Activated CD8-positive, alpha-beta T cell treated with anti-CD3 and anti-CD28 coated beads, Interleukin-2, amount 10 ng/mL, durations not matched to agents 7 days and 5 days (primary cell): ENCODE measurements at regions not wholly inside any gene's neighbourhood (a gene's known extent, or its start where the extent isn't known, plus 50 kb on each side); places are given as distances from the start of the nearest gene placed in this dataset.
A peak's percentile ranks its signal among the peaks of the same experiment; 100 is the strongest.
"Not testable (repeated sequence)": the region's sequence is repeated elsewhere in the genome, so short reads cannot be mapped to it uniquely, and the experiment has no call there.

Source experiments
- ATAC-seq: fragments of 150-1000 bp; cut with Tn5 transposase; one replicate; pipeline ENCODE4 v1.10.0; 2021; ENCODE audit warnings: moderate library complexity
- CTCF ChIA-PET: fragments of 350-600 bp; sonication (Branson Sonifier 250); formaldehyde crosslinking; loops from one replicate; lab custom pipeline; 2021; ENCODE audit warnings: antibody characterized with exemption; lab: Charles Lee
- POLR2A ChIA-PET: fragments of 350-600 bp; sonication (Branson Sonifier 250); formaldehyde crosslinking; loops from one replicate; lab custom pipeline; 2021; ENCODE audit warnings: antibody characterized with exemption; lab: Charles Lee
- DNase-seq: peaks from one replicate; pipeline ENCODE4 v3.0.0-alpha.2; 2020
- H3K27ac Mint-ChIP-seq: one replicate; pipeline ENCODE4 v1.8.0; 2021; ENCODE audit warnings: mild to moderate bottlenecking, mixed read lengths
- H3K27me3 Mint-ChIP-seq: one replicate; pipeline ENCODE4 v1.8.0; 2021; ENCODE audit warnings: low read depth, mixed read lengths
- H3K36me3 Mint-ChIP-seq: one replicate; pipeline ENCODE4 v1.8.0; 2021; ENCODE audit warnings: low read depth, mixed read lengths
- H3K4me1 Mint-ChIP-seq: one replicate; pipeline ENCODE4 v1.8.0; 2021; ENCODE audit warnings: low read depth, mixed read lengths
- H3K4me3 Mint-ChIP-seq: one replicate; pipeline ENCODE4 v1.8.0; 2021; ENCODE audit warnings: mild to moderate bottlenecking, mixed read lengths
- H3K9me3 Mint-ChIP-seq: one replicate; pipeline ENCODE4 v1.8.0; 2022; ENCODE audit warnings: mixed read lengths; ENCODE audit not compliant: insufficient read depth

DNA sequence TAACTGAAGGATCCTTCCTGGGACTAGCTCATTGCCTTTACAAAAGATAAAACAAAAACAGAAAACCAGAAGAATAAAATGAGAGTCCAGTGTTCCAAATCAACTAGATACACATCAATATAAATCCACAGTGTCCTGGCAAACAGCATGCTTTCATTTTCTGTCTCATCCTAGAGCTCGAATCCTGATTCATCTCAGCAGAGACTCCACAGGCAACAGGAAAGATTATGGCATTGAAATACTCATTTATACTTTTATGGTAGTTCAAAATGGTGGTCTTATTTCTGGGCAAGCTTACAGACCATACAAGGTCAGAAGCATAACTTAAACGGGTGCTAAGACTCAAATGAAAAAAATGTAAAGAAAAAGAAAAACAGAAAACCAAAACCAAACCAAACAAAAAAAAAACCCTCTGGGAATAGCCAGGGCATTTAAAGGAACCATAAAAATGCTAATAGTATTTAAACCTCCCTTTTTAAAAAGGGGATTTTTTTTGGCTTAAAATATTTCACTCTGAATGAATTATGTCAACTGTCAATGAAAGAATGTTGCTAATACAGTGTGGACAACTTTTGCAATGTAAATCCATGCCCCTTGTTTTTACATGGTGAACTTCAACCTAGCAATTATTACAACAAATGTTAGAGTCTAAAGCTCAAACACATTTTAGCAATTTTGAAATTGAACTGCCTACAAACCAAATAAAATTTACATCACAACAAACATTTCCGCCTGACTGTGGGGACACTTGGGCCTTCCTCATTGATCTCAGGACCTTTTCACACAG is 57.9 kb downstream of the GPR101 start:
- DNase-seq = no peak
- POLR2A ChIA-PET = no interaction called here
- no peak overlapping the region for H3K27ac Mint-ChIP-seq
- no peaks in the 10 kb centered on the region for H3K36me3 Mint-ChIP-seq
- no peaks in the 10 kb centered on the region for H3K9me3 Mint-ChIP-seq
- no peak overlapping the region for H3K4me3 Mint-ChIP-seq
- no peak for ATAC-seq
- CTCF ChIA-PET = no interaction called here
- no peaks in the 10 kb centered on the region for H3K4me1 Mint-ChIP-seq
- no peaks in the 10 kb centered on the region for H3K27me3 Mint-ChIP-seq

- ChIA-PET CTCF (no interaction called here), POLR2A (no interaction called here)
- no peak for ATAC-seq
- Mint-ChIP-seq H3K4me1 (no peaks in the 10 kb centered on the region), H3K9me3 (no peaks in the 10 kb centered on the region), H3K27me3 (no peaks in the 10 kb centered on the region), H3K36me3 (no peaks in the 10 kb centered on the region), H3K27ac (no peak overlapping the region), H3K4me3 (no peak overlapping the region)
- DNase-seq = no peak
These were observed 65.8 kb downstream of the GPR101 start for GRCh38 chrX:136967966-136968365.

- ChIA-PET POLR2A (no interaction called here), CTCF (no interaction called here)
- Mint-ChIP-seq H3K4me3 (no peak overlapping the region), H3K27ac (no peak overlapping the region), H3K36me3 (no peaks in the 10 kb centered on the region), H3K27me3 (no peaks in the 10 kb centered on the region), H3K9me3 (no peaks in the 10 kb centered on the region), H3K4me1 (no peaks in the 10 kb centered on the region)
- no peak for DNase-seq
- ATAC-seq = no peak
These were observed 69.8 kb downstream of the GPR101 start for GRCh38 chrX:136963973-136964372.

GRCh38 chrX:136961594-136962135 is 72.1 kb downstream of the GPR101 start:
- no peak for ATAC-seq
- Mint-ChIP-seq H3K4me3 (no peak overlapping the region), H3K27me3 (no peaks in the 10 kb centered on the region), H3K9me3 (no peaks in the 10 kb centered on the region), H3K4me1 (no peaks in the 10 kb centered on the region), H3K27ac (no peak overlapping the region), H3K36me3 (no peaks in the 10 kb centered on the region)
- CTCF ChIA-PET = interaction anchor here (1.7 kb wide), 1 partner anchor 91 kb away, joined by 6 read pairs; no protein-coding TSS in a partner anchor
- no peak for DNase-seq
- POLR2A ChIA-PET = no interaction called here

GRCh38 chrX:136954930-136955329 is 74.4 kb upstream of the RBMX start:
- H3K36me3 Mint-ChIP-seq = no peaks in the 10 kb centered on the region
- POLR2A ChIA-PET = no interaction called here
- DNase-seq = no peak
- H3K9me3 Mint-ChIP-seq = no peaks in the 10 kb centered on the region
- CTCF ChIA-PET = interaction anchor here (1.5 to 4.4 kb wide), 3 partner anchors 97 to 239 kb away, joined by 6 to 19 read pairs (median 6); no protein-coding TSS in a partner anchor
- no peaks in the 10 kb centered on the region for H3K4me1 Mint-ChIP-seq
- no peak for ATAC-seq
- no peaks in the 10 kb centered on the region for H3K27me3 Mint-ChIP-seq
- H3K4me3 Mint-ChIP-seq = no peak overlapping the region
- H3K27ac Mint-ChIP-seq = no peak overlapping the region

GRCh38 chrX:136953867-136954787 is 73.6 kb upstream of the RBMX start:
- DNase-seq (peak; percentile 73), ATAC-seq (peak; percentile 84)
- Mint-ChIP-seq H3K4me1 (no peaks in the 10 kb centered on the region), H3K36me3 (no peaks in the 10 kb centered on the region), H3K4me3 (no peak overlapping the region), H3K27me3 (no peaks in the 10 kb centered on the region), H3K9me3 (no peaks in the 10 kb centered on the region), H3K27ac (no peak overlapping the region)
- ChIA-PET CTCF (interaction anchor here (1.6 to 4.4 kb wide), 2 partner anchors 99 to 239 kb away, joined by 6 to 19 read pairs; no protein-coding TSS in a partner anchor), POLR2A (no interaction called here)

- Mint-ChIP-seq H3K27me3 (no peaks in the 10 kb centered on the region), H3K36me3 (no peaks in the 10 kb centered on the region), H3K9me3 (no peaks in the 10 kb centered on the region), H3K4me3 (no peak overlapping the region), H3K4me1 (no peaks in the 10 kb centered on the region), H3K27ac (no peak overlapping the region)
- no peak for ATAC-seq
- POLR2A ChIA-PET = no interaction called here
- CTCF ChIA-PET = no interaction called here
- no peak for DNase-seq
These were observed 69.7 kb upstream of the RBMX start for GRCh38 chrX:136950211-136950610.

GRCh38 chrX:136941396-136942337 is 61.1 kb upstream of the RBMX start:
- Mint-ChIP-seq H3K27ac (peak overlapping the region; percentile 28), H3K4me3 (no peak overlapping the region), H3K36me3 (no peaks in the 10 kb centered on the region), H3K9me3 (no peaks in the 10 kb centered on the region), H3K27me3 (no peaks in the 10 kb centered on the region), H3K4me1 (peaks cover 2% of the 10 kb centered on the region)
- ChIA-PET CTCF (no interaction called here), POLR2A (no interaction called here)
- ATAC-seq (no peak), DNase-seq (no peak)

- peaks cover 5% of the 10 kb centered on the region for H3K36me3 Mint-ChIP-seq
- peak overlapping the region; percentile 88 for H3K27ac Mint-ChIP-seq
- H3K9me3 Mint-ChIP-seq = no peaks in the 10 kb centered on the region
- no peak for DNase-seq
- ATAC-seq = no peak
- ChIA-PET CTCF (no interaction called here), POLR2A (no interaction called here)
- no peaks in the 10 kb centered on the region for H3K27me3 Mint-ChIP-seq
- peaks cover 15% of the 10 kb centered on the region for H3K4me1 Mint-ChIP-seq
- H3K4me3 Mint-ChIP-seq = peak overlapping the region; percentile 55
These were observed 55.6 kb upstream of the RBMX start for GRCh38 chrX:136936183-136936549.

- CTCF ChIA-PET, H3K36me3 Mint-ChIP-seq, H3K27me3 Mint-ChIP-seq, POLR2A ChIA-PET, ATAC-seq, H3K9me3 Mint-ChIP-seq: not testable (repeated sequence)
- Mint-ChIP-seq H3K4me1 (peaks cover 15% of the 10 kb centered on the region), H3K4me3 (peak overlapping the region; percentile 55), H3K27ac (peak overlapping the region; percentile 88)
- DNase-seq = peak; percentile 21
These were observed 55.1 kb upstream of the RBMX start for GRCh38 chrX:136935533-136936182.

GRCh38 chrX:136934652-136935051 is 54.1 kb upstream of the RBMX start:
- H3K9me3 Mint-ChIP-seq, H3K27ac Mint-ChIP-seq, H3K4me3 Mint-ChIP-seq, ATAC-seq, H3K27me3 Mint-ChIP-seq, POLR2A ChIA-PET, CTCF ChIA-PET, H3K36me3 Mint-ChIP-seq, DNase-seq: not testable (repeated sequence)
- H3K4me1 Mint-ChIP-seq = peaks cover 15% of the 10 kb centered on the region
